AG10803 (cell line): ENCODE measurements at regions not wholly inside any gene's neighbourhood (a gene's known extent, or its start where the extent isn't known, plus 50 kb on each side); places are given as distances from the start of the nearest gene placed in this dataset.

Experiments used
- DNase-seq: peaks from one replicate; pipeline ENCODE4 v3.0.0; 2010; ENCODE audit warnings: low read depth
- H3K4me3 ChIP-seq: 2 replicates; pipeline ENCODE4 v1.5.1; 2011; ENCODE audit warnings: mild to moderate bottlenecking, low read length, control low read depth
- CTCF ChIP-seq: conservative IDR thresholded peaks from 2 replicates; pipeline ENCODE4 v1.5.1; 2011; ENCODE audit warnings: mild to moderate bottlenecking, low read length, control low read depth, inconsistent platforms

GRCh38 chr2:181145645-181146044 lies 165.2 kb downstream of the UBE2E3 start:
- DNase-seq: no peak
- no peak for TF ChIP-seq CTCF
- no peak overlapping the region for H3K4me3 ChIP-seq

- DNase-seq: no peak
- TF ChIP-seq CTCF: no peak
- no peak overlapping the region for H3K4me3 ChIP-seq
Measured at GRCh38 chr2:181146171-181146570, 165.8 kb downstream of the UBE2E3 start.

- TF ChIP-seq CTCF: no peak
- DNase-seq: no peak
- H3K4me3 ChIP-seq: no peak overlapping the region
Measured at GRCh38 chr2:181149056-181149455, 168.7 kb downstream of the UBE2E3 start.

GRCh38 chr2:181152226-181152625 lies 171.8 kb downstream of the UBE2E3 start:
- no peak overlapping the region for H3K4me3 ChIP-seq
- TF ChIP-seq CTCF: no peak
- peak; percentile 60 for DNase-seq

GRCh38 chr2:181152701-181153100 lies 172.3 kb downstream of the UBE2E3 start:
- no peak overlapping the region for H3K4me3 ChIP-seq

GRCh38 chr2:181153886-181154285 lies 173.5 kb downstream of the UBE2E3 start:
- DNase-seq: peak; percentile 40

More at GRCh38 chr2:181152701-181153100, 172.3 kb downstream of the UBE2E3 start:
- TF ChIP-seq CTCF: no peak
- peak; percentile 43 for DNase-seq

GRCh38 chr2:181157326-181157725 lies 176.9 kb downstream of the UBE2E3 start:
- TF ChIP-seq CTCF: no peak
- DNase-seq: peak; percentile 90

More at GRCh38 chr2:181153886-181154285, 173.5 kb downstream of the UBE2E3 start:
- TF ChIP-seq CTCF: no peak
- no peak overlapping the region for H3K4me3 ChIP-seq

More at GRCh38 chr2:181157326-181157725, 176.9 kb downstream of the UBE2E3 start:
- H3K4me3 ChIP-seq: no peak overlapping the region
